GM18861 (cell line): ENCODE measurements at regions not wholly inside any gene's neighbourhood (a gene's known extent, or its start where the extent isn't known, plus 50 kb on each side); places are given as distances from the start of the nearest gene placed in this dataset.

Experiments
- ATAC-seq: cut with Tn5 transposase; IDR thresholded peaks from one replicate; pipeline ENCODE4 v1.9.1; 2021; ENCODE audit not compliant: unreplicated experiment

DNA sequence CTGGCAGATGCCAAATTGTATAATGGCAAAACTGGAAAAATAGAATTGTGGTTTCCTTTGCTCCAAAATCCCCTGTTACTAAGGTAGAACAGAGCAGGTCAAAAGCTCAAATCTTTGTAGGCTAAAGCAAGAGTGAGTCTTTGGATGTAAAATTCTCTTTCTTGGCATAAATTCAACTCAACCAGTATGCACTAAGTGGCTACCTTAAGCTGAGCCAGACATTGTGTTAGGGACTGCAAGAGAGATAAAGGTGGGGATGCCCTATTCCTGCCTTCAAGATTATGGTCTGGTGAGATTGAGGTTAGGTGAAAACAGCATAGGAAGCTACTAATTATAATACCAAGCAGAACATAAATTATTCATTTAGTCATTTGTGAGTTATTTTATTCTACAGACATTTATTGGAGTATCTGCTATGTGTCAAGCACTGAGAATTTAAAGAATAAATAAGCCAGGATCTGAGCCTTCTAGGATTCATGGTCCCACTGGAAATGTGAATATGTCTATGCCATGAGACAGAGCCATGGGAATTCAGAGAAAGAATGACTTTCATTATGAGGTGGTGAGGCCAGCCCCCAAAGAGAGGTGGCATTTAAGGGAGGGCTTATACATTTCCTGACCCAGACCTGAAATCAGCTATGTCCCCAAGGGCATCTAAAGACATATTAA, 198.0 kb upstream of the NCKAP5 start:
- ATAC-seq, result no peak

DNA sequence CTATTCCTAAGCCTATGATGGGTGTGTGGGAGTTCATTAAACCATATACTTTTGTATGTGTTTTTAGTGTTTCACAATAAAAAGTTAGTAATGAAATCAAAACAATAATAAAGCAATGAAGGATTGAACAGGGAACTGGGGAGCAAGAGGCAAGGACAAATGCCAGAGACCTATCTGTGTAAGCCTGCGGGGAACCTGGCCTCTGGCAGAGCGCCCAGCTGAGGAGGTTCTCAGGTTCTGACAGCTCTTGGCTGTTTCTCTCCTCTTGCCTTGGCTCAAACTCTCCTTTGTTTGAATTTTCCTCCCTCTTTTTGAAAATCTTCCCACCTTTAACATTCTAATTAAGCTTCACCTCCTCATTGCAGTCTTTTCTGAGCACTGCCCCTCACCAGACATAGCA, 200.0 kb upstream of the NCKAP5 start:
- no peak for ATAC-seq

DNA sequence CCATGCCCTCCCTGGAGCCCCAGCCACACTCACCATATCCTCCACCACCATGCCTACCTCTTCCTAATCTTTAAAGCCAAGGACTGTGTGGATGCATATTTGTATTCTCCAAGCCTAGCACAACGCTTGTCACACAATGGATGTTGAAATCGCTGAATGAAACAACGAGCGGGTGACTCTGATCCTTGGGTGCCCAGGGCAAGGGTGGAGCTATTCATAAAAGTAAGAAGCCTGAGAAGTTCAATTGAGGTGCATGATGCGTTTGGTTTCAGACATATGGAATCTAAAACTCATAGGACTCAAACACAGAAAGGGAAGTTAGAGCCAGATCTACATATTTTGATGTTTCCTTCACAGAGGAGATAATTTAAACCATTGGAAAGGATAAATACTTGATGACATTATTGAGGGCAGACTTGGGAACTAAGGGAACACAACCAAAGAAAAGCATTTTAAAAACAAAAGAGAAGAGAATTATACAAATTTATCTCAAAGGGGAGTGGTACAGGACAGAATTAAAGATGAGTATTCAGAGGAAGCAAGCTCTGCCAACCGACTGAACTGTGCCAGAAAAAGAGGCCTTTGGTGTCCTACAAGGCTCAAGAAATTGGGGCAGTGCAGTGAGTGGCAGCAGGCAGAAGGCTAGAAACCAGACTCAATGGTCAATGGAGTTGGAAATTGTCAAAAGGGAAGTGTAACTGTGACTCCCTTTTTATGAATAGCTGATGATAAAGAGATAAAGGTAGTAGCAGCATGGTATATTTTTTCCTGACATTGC, 200.6 kb upstream of the NCKAP5 start:
- ATAC-seq, result no peak

DNA sequence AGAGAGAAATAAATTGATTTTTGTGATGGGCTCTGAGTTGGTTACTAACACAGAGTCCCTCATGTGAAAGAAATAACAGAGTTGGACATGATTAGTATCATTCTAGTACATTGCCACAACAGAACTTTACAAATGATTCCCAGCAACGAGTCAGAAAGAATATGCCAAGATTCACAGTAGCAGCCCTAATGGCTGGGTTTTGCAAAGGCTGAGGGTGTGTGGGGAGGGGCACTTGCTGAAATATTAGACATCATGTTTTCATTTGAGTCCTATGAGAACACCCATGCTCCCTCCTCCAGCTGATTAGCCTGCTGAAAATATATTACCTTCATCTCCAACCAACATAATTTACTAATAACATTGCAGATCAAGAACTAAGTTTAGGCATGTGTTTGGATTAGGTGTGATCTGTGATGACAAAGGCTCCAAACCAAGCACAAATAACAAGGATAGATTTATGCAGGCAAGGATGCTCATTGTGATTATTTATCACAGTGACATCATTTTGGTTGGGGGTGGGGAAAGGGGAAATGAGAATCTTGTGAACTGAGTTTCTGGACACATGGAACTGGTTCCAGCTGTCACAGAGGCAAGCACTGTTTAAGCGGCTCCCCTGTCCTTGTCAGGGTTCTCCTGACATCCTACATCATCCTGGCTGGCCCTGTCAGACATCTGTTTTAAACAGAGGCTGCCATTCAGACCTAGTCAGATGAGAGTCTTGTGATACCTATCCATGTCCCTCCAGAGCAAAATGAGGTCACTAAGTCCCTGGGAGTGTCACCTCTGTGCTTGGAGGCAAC, 205.8 kb upstream of the NCKAP5 start:
- ATAC-seq, result no peak

DNA sequence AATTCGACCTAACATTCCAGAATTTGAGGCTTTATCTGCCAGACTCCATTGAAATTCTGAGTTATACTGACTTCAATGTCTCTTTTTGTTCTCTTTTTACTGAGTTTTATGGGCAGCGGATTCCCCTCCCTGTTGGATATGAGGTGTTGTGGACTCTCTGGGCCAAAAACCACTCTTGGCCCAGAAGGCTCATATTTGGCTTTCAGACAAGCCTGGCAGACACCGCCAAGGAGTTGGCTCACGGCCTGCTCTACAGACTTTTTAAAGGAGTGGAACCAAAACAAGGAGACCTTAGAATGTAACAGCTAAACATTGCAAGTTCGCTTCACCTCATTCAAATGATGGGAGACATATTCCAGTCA, 206.4 kb upstream of the NCKAP5 start:
- no peak for ATAC-seq

DNA sequence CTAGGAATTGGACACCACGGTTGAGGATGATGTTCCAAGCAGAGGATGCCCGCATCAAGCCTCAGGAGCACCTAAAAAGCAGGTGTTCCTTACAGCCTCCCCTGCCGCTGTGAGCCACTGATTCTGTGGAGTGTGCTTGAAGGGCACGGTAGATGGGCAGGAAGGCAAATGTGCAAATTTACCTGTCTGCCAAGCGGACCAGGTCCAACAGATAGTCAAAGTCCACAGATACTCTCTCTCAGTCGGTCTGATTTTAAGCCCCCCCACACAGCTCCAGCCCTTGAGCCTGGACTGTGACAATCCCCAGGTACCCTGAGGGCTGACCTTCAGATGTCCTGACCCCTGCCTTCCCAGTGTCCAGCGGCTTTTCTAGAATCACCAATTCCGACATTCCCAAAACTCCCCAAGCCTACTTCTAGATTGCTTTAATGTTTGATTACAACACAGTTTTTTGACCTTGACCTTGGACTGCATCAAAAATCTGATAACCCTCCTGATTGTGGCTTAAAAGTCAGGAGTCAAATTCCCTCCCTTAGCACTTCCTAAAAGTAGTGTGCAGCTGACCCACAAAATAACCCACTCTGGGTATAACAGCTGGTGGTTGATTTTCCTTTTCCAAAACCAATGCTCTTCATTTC, 208.8 kb upstream of the NCKAP5 start:
- ATAC-seq, result no peak

DNA sequence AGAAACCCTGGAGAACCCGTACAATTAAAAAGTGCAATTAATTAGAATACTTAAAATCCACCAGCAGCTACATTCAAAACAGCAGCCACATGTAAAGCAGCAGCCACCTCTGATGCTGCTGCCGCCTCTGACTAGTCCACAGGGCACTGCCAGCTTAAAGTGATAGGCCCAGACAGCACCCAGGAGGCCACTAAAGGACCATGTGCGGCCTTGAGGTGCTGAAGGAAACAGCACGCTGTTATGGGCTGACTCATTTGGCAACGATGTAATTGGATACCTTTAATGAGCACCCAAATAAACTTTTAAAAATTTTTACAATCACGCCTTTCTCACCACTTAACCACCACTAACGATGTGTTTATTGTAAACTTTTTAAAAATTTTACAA, 209.3 kb upstream of the NCKAP5 start:
- no peak for ATAC-seq

DNA sequence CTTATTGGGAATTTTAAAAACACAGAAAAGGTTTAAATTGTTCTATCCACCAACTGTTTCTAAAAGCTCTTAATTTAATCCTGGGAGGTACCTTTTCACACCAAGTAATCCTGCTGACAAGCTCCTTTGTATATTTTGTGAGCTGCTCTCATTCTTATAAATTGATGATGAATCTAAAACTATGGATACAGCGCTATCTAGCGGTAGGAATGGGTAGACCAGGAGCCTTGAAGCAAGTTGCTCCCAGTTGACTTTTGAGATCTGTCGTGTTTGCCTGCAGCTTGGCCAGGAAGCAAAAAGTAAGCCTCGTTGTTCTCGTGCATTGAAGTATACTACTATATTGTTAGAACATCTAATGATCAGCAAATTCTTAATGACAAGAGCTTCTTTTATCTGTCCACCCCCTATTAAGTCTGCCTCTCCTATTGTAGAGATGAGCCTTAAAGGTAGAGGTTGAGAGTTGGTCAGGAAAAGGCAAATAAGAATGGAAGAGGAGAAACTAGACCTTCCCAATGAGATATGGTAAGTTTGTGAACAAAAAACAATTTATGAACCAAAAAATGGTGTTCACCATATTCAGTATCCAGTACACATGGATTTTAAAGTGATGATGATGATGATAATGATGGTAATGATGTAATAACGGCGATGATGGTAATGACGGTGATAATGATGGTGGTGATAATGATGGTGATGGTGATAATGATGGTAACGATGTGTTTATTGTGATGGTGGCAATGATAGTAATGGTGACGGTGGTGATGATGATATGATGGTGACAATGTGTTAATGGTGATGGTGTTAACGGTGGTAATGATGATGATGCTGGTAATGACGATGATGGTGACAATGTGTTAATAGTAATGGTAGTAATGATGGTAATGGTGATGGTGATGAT, 212.1 kb upstream of the NCKAP5 start:
- peak; percentile 70 for ATAC-seq

DNA sequence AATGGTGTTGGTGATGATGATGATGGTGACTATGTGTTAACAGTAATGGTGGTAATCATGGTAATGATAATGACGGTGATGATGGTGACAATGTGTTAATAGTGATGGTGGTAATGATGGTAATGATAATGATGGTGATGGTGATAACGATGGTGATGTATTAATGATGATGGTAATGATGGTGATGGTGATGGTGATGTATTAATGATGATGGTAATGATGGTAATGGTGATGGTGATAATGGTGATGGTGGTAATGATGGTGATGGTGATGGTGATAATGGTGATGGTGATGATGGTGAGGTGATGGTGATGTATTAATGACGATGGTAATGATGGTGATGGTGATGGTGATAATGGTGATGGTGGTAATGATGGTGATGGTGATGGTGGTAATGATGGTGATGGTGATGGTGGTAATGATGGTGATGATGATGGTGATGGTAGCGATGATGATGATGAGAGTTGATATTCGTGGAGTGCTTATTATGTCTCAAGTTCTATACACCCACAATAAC, 212.8 kb upstream of the NCKAP5 start:
- no peak for ATAC-seq

DNA sequence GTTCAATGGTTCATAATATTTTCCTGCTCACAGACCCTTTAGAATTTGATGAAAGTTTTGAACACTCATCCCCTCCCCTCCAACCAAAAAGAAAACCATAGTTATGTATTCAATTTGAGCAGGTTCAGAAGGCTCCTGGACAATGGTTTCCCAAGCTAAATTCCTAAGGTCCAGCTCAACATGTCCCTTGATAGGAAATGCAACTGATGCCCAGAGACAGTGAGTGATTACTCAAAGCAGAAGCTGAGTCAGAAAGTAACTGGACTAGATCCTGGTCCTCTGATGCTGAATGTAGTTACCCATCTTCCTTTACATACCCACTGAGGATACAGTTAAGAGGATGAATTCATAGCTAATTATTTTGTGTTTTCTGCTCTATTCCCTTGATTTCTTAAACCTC, 218.9 kb upstream of the NCKAP5 start:
- no peak for ATAC-seq

DNA sequence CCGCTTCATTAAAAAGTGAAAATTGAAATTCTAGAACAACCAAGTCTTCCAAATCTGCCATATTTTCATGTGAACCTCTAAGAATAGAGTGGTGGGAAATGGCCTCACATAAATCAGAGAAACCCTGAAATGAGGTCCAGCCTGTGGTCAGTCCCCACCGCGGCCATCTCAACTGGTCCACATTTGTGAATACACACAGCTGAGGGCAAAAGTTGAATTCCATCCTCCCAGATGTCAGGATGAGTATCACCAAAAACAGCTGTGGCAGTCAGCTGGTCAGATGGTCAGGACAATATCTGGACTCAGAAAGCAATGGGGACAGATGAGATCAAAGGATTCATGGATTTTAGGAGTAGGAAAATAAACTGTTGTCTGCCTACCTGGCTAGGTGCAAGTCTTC, 219.4 kb upstream of the NCKAP5 start:
- no peak for ATAC-seq

DNA sequence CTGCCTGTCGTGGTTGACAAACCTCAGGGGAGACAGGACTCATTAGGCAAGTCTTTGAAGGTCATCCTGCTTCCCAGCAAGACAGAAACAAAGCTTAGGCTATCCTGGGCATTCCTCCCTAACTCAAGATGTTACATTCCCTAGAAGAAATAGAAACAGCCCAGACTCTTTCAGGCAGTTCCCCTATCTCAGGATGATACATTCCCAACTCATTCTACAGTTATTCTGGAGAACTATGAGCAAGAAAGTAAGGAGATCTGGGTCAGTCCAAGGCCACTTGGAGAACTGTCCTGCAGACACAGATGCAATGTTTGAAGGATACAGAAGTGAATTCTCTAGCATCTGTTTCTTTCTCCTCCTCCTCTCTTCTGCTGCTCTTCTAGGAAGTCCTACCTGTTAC, 220.1 kb upstream of the NCKAP5 start:
- no peak for ATAC-seq

DNA sequence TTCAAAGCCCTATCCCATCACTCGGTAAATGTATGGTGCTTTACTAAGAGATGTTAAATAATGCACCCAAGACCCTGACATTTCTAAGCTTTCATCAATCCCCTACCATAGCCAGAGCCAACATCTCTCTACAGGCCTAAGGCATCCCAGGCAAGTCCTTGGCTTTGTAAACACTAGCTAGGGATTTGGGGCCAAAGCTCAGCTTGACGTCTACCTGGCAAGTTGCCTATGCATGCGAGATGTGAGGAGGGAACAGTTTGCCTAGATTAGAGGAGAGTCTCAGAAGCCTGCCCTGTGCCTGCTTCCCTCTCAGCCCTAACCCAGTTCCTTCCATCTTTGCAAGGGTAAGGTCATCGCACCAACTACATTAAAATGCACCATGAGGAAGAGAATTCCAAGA, 221.5 kb upstream of the NCKAP5 start:
- ATAC-seq, result no peak

DNA sequence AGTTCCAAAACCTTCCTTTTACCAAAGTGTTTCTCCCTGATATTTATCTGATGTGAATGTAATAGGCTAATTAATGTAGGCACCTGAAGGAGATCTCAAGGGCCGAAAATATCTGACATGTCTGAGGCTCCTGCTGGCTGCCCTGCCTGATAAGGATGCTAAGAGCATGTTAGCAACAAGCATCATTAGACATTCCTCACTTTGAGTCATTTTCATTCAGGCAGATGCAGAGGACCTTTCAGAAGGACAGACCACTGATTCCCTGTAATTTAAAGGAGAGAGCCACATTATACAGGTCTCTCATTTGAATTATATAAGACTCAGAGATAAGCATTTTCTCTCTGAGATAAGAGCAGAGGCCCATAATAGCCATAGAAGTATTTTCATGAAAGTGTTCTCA, 222.4 kb upstream of the NCKAP5 start:
- no peak for ATAC-seq

DNA sequence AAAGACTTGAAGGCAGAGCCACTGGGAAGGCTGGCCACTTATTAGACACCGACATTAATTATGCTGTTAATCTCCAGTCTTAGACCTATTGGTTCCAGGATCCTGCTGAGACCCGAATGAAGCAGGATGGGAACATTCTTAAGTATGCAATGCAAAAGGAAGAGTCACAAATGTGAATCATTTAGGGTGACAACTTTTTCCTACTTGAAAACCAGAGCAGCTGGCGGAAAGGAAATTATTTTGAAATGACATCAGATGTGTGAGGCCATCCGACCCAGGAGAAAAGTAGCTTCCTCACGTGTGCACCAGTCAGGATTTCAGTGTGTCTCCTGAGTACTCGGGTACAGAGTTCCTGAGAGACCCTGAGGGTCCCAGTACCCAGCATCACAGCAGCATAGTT, 222.9 kb upstream of the NCKAP5 start:
- ATAC-seq, result no peak

DNA sequence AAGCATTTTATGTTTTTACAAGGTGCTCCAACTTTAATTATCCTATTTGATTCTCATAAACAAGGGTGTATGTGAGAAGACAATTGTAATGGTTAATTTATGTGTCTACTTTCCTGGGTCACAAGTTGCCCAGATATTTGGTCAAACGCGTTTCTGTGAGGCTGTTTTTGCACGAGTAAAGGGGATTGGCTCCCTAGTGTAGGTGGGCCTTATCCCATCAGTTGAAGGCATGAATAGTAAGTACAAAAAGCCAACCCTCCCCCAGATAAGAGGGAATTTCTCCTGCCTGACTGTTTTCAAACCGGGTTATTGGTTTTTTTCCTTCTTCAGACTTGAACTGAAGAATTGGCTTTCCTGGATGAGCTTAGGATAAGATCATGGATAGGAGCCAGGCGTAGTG, 224.0 kb upstream of the NCKAP5 start:
- no peak for ATAC-seq

DNA sequence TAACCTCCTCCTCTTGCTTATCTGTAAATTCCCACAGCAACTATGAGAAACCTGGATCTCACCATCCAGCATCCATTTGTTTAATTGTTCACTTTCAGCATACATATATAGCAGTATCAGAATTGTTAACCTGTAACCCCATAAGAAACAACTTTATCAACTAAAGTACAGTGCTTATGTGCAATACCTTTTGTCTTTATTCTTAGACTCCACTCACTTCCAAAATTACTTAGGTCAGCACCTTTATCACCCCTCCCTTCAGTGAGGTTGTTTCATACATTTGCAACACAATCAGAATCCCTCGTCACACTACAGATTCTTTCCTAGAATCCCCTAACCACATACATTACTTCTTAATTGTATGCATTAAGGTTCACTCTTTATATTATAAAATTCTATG, 225.9 kb upstream of the NCKAP5 start:
- ATAC-seq, result no peak

DNA sequence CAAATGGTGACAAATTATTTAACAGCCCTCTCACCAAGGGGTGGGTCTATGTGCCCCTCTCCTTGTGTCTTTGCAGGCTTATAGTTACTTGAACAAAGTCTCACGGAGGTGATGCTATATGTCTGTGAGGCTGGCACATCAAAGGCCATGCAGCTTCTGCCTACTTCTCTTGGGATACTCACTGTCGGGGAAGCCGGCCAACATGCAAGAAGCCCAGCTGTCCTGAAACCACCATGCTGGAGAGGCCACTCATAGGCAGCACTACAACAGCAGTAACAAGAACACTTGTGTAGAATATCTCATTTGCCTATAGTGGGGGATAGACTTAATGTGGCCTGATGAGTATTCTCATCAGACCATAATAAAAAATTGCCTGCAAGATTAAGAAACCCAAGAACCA, 233.7 kb upstream of the NCKAP5 start:
- ATAC-seq, result no peak

DNA sequence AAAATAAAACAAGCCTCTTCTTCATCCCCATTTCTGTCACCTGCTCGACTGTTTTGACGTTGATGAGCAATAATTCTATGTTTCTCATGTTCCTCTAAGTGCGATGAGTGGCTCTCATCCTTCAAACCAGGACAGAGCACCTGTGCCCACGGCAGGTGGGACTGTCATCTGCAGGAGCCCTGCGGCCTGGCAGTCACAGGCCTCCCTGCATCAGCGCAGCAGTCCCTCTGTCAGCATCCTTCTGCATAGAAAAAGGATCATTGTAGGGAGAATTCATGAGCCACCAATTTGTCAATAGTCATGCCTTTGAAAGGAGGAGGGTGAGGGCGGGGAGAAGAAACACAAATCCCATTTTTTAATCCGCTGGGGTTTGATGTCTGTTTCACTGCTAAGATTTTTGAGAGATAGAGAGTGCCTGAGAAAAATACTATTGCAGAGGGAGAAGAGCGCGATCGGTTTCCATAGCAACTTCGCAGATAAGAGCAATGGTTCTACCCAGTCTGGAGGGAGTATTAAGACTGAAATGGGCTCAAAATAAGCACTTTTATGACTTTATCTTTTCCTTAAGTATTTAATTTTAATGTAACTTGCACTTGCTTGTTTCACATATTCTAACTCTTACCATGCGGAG, 234.3 kb upstream of the NCKAP5 start:
- no peak for ATAC-seq

DNA sequence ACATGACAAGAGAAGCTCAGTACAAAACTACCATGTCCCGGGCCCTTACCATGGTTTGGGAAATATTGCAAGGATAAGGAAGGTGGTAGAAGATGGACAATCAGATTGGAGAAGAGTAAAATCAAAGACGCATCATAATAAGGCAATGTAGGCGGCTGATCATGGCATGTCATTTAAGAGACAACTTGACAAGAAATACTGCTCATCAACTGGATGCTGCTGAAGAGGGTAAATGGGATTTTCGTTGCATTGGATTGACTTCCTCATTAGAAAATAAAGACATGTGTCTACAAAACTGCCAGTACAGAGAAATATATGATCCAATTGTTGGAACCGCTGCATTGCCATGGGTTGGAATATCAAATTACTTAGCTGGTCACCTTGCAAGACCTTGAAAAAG, 238.3 kb upstream of the NCKAP5 start:
- ATAC-seq, result no peak
